ENCODE measurements at regions not wholly inside any gene's neighbourhood (a gene's known extent, or its start where the extent isn't known, plus 50 kb on each side); places are given as distances from the start of the nearest gene placed in this dataset.
"Not testable (repeated sequence)": the region's sequence is repeated elsewhere in the genome, so short reads cannot be mapped to it uniquely, and the experiment has no call there.

DNA sequence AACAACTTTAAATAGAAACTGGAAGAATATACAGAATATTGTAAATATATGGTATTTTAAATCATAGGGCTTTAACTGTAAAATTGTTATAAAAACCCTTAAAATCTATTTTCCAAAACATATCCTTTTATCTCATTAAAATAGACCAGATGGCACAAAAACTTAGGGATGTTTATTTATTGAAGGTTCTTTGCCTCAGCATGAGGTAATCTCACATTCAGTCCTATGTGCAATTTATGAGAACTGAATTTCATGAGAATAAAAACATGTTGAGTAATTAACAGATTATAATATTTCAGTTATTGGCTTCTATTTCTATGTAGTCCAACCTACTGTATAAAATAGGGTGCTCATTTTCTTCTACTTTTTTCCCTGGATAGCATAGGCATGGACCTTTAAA is 329.2 kb upstream of the PRR16 start:
- no peak for DNase-seq
- H3K9me3 ChIP-seq = no peaks in the 10 kb centered on the region
- H3K4me3 ChIP-seq = no peak overlapping the region
- H3K27ac ChIP-seq = no peak overlapping the region
- H3K27me3 ChIP-seq = no peaks in the 10 kb centered on the region
- H3K36me3 ChIP-seq = no peaks in the 10 kb centered on the region
- no peak for TF ChIP-seq POLR2A (IDR thresholded peaks at IDR 0.05)
- TF ChIP-seq, protein P1, sequence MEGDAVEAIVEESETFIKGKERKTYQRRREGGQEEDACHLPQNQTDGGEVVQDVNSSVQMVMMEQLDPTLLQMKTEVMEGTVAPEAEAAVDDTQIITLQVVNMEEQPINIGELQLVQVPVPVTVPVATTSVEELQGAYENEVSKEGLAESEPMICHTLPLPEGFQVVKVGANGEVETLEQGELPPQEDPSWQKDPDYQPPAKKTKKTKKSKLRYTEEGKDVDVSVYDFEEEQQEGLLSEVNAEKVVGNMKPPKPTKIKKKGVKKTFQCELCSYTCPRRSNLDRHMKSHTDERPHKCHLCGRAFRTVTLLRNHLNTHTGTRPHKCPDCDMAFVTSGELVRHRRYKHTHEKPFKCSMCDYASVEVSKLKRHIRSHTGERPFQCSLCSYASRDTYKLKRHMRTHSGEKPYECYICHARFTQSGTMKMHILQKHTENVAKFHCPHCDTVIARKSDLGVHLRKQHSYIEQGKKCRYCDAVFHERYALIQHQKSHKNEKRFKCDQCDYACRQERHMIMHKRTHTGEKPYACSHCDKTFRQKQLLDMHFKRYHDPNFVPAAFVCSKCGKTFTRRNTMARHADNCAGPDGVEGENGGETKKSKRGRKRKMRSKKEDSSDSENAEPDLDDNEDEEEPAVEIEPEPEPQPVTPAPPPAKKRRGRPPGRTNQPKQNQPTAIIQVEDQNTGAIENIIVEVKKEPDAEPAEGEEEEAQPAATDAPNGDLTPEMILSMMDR (IDR thresholded peaks at IDR 0.05) = no peak
- no peaks in the 10 kb centered on the region for H3K4me1 ChIP-seq

DNA sequence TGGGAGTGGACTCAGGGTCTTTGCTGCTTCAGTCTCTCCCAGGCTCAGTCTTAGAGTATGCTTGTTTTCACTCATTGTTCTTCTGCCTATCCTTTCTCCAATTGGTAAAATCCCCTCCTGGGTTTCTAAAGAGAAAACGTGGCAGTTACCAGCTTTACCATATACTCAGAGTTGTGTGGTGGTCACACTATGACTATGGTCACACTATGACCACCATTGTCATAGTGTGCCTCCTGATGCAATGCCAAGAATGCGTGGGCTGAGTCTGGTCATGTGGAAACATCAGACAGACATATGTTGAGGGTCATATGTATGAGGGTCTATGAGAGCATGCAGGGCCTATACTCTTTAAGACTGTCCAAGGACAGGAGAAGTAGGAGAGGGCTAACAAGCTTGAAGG is 326.5 kb upstream of the PRR16 start:
- Histone ChIP-seq H3K27ac (no peak overlapping the region), H3K36me3 (no peaks in the 10 kb centered on the region), H3K9me3 (no peaks in the 10 kb centered on the region), H3K4me1 (no peaks in the 10 kb centered on the region), H3K4me3 (no peak overlapping the region), H3K27me3 (no peaks in the 10 kb centered on the region)
- TF ChIP-seq POLR2A (IDR thresholded peaks at IDR 0.05) = no peak
- TF ChIP-seq, protein P1 (IDR thresholded peaks at IDR 0.05) = no peak
- DNase-seq = no peak

DNA sequence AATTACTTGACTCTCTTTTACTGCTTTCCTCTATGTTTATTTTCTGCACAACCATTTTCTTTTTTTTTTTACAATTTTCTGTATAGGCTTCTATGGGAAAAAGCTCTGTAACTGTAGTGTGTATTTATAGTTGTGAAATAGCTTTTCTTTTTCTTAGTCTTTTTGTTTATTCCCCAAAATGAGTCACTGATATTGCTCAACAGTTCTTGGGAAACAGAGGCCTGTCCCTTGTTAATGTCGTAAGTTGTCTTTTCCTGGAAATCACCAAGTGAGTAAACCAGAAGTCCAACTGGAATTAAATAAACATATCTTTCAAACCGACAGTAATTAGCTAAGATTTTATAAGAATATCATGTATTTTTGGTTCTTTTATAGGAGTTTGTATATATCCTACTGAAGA is 325.1 kb upstream of the PRR16 start:
- Histone ChIP-seq H3K4me1 (no peaks in the 10 kb centered on the region), H3K27ac (peak overlapping the region in 1 of 4 donors; percentile 0)
- no peak for DNase-seq

DNA sequence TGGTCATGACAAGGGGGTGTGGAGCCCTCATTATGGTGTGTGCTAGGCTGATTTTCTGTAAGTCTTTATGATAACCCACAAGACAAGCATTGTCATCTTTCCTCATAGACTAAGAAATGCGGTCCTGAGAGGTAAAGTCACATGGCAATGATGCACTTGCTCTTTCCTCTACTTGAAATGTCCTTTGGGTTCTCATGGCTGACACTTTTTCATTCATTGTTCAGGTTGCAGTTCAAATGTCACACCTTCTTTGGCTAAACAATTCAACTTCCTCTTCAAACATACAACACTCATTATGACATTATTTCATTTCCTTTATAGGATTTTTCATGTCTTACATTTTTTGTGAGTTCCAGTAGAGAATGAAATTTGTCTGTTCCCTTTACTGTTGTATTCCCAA is 323.6 kb upstream of the PRR16 start:
- Histone ChIP-seq H3K36me3 (no peaks in the 10 kb centered on the region), H3K4me3 (no peak overlapping the region), H3K9me3 (peaks cover 0 to 6% (median 0%) of the 10 kb centered on the region in 4 donors), H3K27ac (peak overlapping the region in 1 of 4 donors; percentile 30), H3K27me3 (no peaks in the 10 kb centered on the region), H3K4me1 (no peaks in the 10 kb centered on the region)
- DNase-seq = no peak
- TF ChIP-seq, protein P1 (IDR thresholded peaks at IDR 0.05) = no peak
- no peak for TF ChIP-seq POLR2A (IDR thresholded peaks at IDR 0.05)

More for the DNA sequence above, 325.1 kb upstream of the PRR16 start:
- H3K27me3 ChIP-seq = no peaks in the 10 kb centered on the region
- H3K9me3 ChIP-seq = no peaks in the 10 kb centered on the region
- H3K4me3 ChIP-seq = no peak overlapping the region
- TF ChIP-seq, protein P1 (IDR thresholded peaks at IDR 0.05) = no peak
- TF ChIP-seq POLR2A (IDR thresholded peaks at IDR 0.05) = no peak
- H3K36me3 ChIP-seq = no peaks in the 10 kb centered on the region

DNA sequence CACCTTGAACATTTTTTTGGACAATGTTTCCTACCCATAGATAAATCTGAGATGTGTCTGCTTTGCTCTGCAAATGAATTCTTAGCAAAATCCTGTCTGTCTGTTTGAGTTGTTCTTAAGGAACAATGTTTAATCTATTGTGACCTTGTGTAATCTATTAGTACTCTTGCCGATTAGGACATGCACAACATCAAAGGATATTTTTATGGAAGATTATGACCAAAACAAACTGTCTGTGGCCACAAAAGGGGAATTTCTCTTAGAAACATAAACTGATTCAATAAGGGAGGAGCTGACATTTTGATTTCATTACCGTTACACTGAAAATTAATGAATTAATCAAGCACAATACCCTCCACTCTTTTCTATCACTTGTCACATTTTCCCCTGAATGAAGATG is 323.0 kb upstream of the PRR16 start:
- Histone ChIP-seq H3K9me3 (peaks cover 0 to 6% (median 0%) of the 10 kb centered on the region in 4 donors), H3K27ac (peak overlapping the region in 1 of 4 donors; percentile 30), H3K36me3 (no peaks in the 10 kb centered on the region), H3K27me3 (no peaks in the 10 kb centered on the region), H3K4me3 (no peak overlapping the region), H3K4me1 (no peaks in the 10 kb centered on the region)
- no peak for DNase-seq
- TF ChIP-seq POLR2A (IDR thresholded peaks at IDR 0.05) = no peak
- TF ChIP-seq, protein P1 (IDR thresholded peaks at IDR 0.05) = no peak

DNA sequence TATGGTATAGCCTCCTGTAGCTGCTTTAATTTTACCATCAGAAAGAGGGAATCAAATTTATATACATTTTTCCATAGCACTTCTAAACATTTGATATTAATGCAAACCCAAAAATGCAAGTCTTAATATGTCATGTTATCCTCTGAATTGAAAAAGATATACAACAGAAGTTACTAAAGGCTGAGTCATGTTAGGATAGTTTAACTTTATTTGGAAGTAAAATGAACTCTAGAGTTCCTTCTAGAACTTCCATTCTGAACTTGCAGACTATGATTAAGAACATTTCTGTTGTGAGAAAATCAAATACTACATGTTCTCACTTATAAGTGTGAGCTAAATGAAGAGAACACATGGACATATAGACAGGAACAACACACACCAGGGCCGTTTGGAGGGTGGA is 317.3 kb upstream of the PRR16 start:
- Histone ChIP-seq H3K4me1 (no peaks in the 10 kb centered on the region), H3K36me3 (no peaks in the 10 kb centered on the region), H3K9me3 (peaks cover 0 to 6% (median 0%) of the 10 kb centered on the region in 4 donors), H3K27ac (no peak overlapping the region), H3K27me3 (no peaks in the 10 kb centered on the region), H3K4me3 (no peak overlapping the region)
- no peak for DNase-seq
- TF ChIP-seq POLR2A (IDR thresholded peaks at IDR 0.05) = no peak
- TF ChIP-seq, protein P1 (IDR thresholded peaks at IDR 0.05) = no peak

DNA sequence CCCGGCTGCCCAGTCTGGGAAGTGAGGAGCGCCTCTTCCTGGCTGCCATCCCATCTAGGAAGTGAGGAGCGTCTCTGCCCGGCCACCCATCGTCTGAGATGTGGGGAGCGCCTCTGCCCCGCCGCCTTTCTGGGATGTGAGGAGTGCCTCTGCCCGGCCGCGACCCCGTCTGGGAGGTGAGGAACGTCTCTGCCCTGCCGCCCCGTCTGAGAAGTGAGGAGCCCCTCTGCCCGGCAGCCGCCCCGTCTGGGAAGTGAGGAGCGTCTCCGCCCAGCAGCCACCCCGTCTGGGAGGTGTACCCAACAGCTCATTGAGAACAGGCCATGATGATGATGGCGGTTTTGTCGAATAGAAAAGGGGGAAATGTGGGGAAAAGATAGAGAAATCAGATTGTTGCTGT is 316.2 kb upstream of the PRR16 start:
- H3K36me3 ChIP-seq = not testable (repeated sequence)

More for the DNA sequence above, 316.2 kb upstream of the PRR16 start:
- H3K4me1 ChIP-seq, H3K27ac ChIP-seq, H3K4me3 ChIP-seq, H3K9me3 ChIP-seq, DNase-seq, H3K27me3 ChIP-seq: not testable (repeated sequence)
